Suprapubic skin (tissue), 4 donors: ENCODE measurements at regions not wholly inside any gene's neighbourhood (a gene's known extent, or its start where the extent isn't known, plus 50 kb on each side); places are given as distances from the start of the nearest gene placed in this dataset.

Experiments
- DNase-seq, 2 donors: peaks; one replicate each; pipeline ENCODE4 v3.0.0-alpha.2; 2019; ENCODE audit warnings: low spot score in 2 of 2
- H3K27ac ChIP-seq: fragments of 200-600 bp; sonication (generic); one replicate; pipeline ENCODE4 v1.5.1; 2019
- H3K27me3 ChIP-seq: fragments of 200-600 bp; sonication (generic); one replicate; pipeline ENCODE4 v1.5.1; 2019
- H3K36me3 ChIP-seq: fragments of 200-600 bp; sonication (generic); one replicate; pipeline ENCODE4 v1.5.1; 2019
- H3K4me1 ChIP-seq: fragments of 200-600 bp; sonication (generic); one replicate; pipeline ENCODE4 v1.5.1; 2019
- H3K4me3 ChIP-seq: fragments of 200-600 bp; sonication (generic); one replicate; pipeline ENCODE4 v1.5.1; 2019; ENCODE audit warnings: mild to moderate bottlenecking
- H3K9me3 ChIP-seq: fragments of 200-600 bp; sonication (generic); one replicate; pipeline ENCODE4 v1.5.1; 2019
- EP300 ChIP-seq: sonication (generic); formaldehyde crosslinking; IDR thresholded peaks from one replicate; pipeline ENCODE4 v1.6.1; 2017; ENCODE audit warnings: antibody characterized with exemption
- POLR2A ChIP-seq, 2 donors: fragments of 450-650 bp; IDR thresholded peaks; one replicate each; pipeline ENCODE4 v1.6.1; 2017; ENCODE audit warnings: antibody characterized with exemption in 2 of 2, mild to moderate bottlenecking in 2 of 2, moderate library complexity in 2 of 2
- POLR2AphosphoS5 ChIP-seq, 3 donors: sonication (generic); formaldehyde crosslinking; IDR thresholded peaks; one replicate each; pipeline ENCODE4 v1.6.1; 2017; ENCODE audit warnings: antibody characterized with exemption in 3 of 3
- WGBS: methylation state at CpG from one replicate; pipeline ENCODE4 v1.1.5; 2018; 5-methylcytosine and 5-hydroxymethylcytosine counted together
- TF ChIP-seq, protein P1 (sequence below), 2 donors: fragments of 200-600 bp in 1 of 2; fragments of 450-650 bp in 1 of 2; sonication (generic) in 1 of 2; IDR thresholded peaks; one replicate each; pipeline ENCODE4 v1.5.1; 2016 to 2019; ENCODE audit warnings: antibody characterized with exemption in 2 of 2, mild to moderate bottlenecking in 1 of 2, moderate library complexity in 1 of 2

DNA sequence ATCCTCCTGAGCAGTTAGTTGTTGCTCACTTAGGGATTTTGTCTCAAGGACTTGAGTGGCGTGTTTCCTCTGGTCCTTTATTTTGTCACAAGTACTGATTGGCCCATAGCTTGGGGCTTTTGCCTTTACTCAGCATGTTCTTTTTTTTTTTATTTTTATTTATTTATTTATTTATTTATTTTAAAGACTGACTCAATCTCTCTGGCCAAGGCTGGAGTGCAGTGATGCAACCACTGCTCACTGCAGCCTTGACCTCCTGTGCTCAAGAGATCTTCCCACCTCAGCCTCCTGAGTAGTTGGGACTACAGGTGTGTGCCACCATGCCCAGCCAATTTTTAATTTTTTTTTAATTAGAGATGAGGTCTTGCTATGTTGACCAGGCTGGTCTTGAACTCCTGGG, 223.9 kb upstream of the TPM1 start:
- no peak overlapping the region for H3K4me3 ChIP-seq
- 86% methylated on average over 1 of the region's 1 CpG for WGBS

GRCh38 chr15:62821384-62822131, 221.0 kb upstream of the TPM1 start:
- H3K4me3 ChIP-seq = no peak overlapping the region
- H3K27me3 ChIP-seq = no peaks in the 10 kb centered on the region
- H3K9me3 ChIP-seq = no peaks in the 10 kb centered on the region
- H3K4me1 ChIP-seq = no peaks in the 10 kb centered on the region
- no peak overlapping the region for H3K27ac ChIP-seq
- 94% methylated on average over 10 of the region's 10 CpGs for WGBS
- H3K36me3 ChIP-seq = peaks cover 9% of the 10 kb centered on the region
- no peak for DNase-seq
- no peak for TF ChIP-seq POLR2AphosphoS5 (IDR thresholded peaks at IDR 0.05)
- TF ChIP-seq POLR2A (IDR thresholded peaks at IDR 0.05) = no peak

More for the DNA sequence above, 223.9 kb upstream of the TPM1 start:
- H3K27me3 ChIP-seq = no peaks in the 10 kb centered on the region
- H3K4me1 ChIP-seq = no peaks in the 10 kb centered on the region
- no peaks in the 10 kb centered on the region for H3K9me3 ChIP-seq
- H3K27ac ChIP-seq = no peak overlapping the region
- TF ChIP-seq POLR2A (IDR thresholded peaks at IDR 0.05) (no peak), POLR2AphosphoS5 (IDR thresholded peaks at IDR 0.05) (no peak), EP300 (no peak)
- TF ChIP-seq, protein P1, sequence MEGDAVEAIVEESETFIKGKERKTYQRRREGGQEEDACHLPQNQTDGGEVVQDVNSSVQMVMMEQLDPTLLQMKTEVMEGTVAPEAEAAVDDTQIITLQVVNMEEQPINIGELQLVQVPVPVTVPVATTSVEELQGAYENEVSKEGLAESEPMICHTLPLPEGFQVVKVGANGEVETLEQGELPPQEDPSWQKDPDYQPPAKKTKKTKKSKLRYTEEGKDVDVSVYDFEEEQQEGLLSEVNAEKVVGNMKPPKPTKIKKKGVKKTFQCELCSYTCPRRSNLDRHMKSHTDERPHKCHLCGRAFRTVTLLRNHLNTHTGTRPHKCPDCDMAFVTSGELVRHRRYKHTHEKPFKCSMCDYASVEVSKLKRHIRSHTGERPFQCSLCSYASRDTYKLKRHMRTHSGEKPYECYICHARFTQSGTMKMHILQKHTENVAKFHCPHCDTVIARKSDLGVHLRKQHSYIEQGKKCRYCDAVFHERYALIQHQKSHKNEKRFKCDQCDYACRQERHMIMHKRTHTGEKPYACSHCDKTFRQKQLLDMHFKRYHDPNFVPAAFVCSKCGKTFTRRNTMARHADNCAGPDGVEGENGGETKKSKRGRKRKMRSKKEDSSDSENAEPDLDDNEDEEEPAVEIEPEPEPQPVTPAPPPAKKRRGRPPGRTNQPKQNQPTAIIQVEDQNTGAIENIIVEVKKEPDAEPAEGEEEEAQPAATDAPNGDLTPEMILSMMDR (IDR thresholded peaks at IDR 0.05) = no peak
- H3K36me3 ChIP-seq = peaks cover 9% of the 10 kb centered on the region
- DNase-seq = no peak

GRCh38 chr15:62822228-62822627, 220.3 kb upstream of the TPM1 start:
- no peaks in the 10 kb centered on the region for H3K9me3 ChIP-seq
- no peak for TF ChIP-seq POLR2AphosphoS5 (IDR thresholded peaks at IDR 0.05)
- TF ChIP-seq POLR2A (IDR thresholded peaks at IDR 0.05) = no peak
- TF ChIP-seq EP300 = no peak
- TF ChIP-seq, protein P1 (IDR thresholded peaks at IDR 0.05) = no peak
- H3K27me3 ChIP-seq = no peaks in the 10 kb centered on the region
- no peak overlapping the region for H3K27ac ChIP-seq
- peaks cover 9% of the 10 kb centered on the region for H3K36me3 ChIP-seq
- WGBS = 100% methylated on average over 4 of the region's 4 CpGs
- no peaks in the 10 kb centered on the region for H3K4me1 ChIP-seq
- H3K4me3 ChIP-seq = no peak overlapping the region
- DNase-seq = no peak

DNA sequence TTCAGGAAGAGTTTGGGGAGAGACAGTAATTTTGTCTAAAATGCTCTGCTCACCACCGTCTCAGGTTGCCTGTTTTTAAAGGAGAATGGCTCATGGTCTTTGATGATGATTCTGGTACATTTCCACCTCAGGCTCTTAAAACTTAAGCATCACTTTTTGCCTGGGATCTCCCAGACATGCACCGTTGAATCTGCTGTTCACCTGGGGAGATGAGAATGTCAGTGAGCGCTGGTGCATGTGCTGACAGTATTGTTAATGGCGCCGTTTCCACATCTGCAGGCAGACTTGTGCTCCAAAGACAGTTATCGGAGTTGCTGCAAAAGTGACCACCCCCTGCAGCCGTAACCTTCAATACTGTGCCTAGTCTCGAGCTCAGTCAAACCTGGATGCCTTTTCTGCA, 219.0 kb upstream of the TPM1 start:
- Histone ChIP-seq H3K27me3 (no peaks in the 10 kb centered on the region), H3K9me3 (no peaks in the 10 kb centered on the region), H3K4me3 (no peak overlapping the region), H3K27ac (no peak overlapping the region), H3K4me1 (no peaks in the 10 kb centered on the region), H3K36me3 (peaks cover 9% of the 10 kb centered on the region)
- no peak for DNase-seq
- WGBS = 88% methylated on average over 8 of the region's 8 CpGs
- no peak for TF ChIP-seq EP300
- TF ChIP-seq, protein P1 (IDR thresholded peaks at IDR 0.05) = no peak
- TF ChIP-seq POLR2A (IDR thresholded peaks at IDR 0.05) = no peak
- no peak for TF ChIP-seq POLR2AphosphoS5 (IDR thresholded peaks at IDR 0.05)

- WGBS = 62% methylated on average over 2 of the region's 2 CpGs
- H3K27ac ChIP-seq = no peak overlapping the region
- no peaks in the 10 kb centered on the region for H3K4me1 ChIP-seq
- TF ChIP-seq, protein P1 (IDR thresholded peaks at IDR 0.05) = no peak
- no peak for TF ChIP-seq EP300
- TF ChIP-seq POLR2A (IDR thresholded peaks at IDR 0.05) = no peak
- TF ChIP-seq POLR2AphosphoS5 (IDR thresholded peaks at IDR 0.05) = no peak
- H3K9me3 ChIP-seq = no peaks in the 10 kb centered on the region
- no peaks in the 10 kb centered on the region for H3K27me3 ChIP-seq
- no peak overlapping the region for H3K4me3 ChIP-seq
- no peak for DNase-seq
- peaks cover 7% of the 10 kb centered on the region for H3K36me3 ChIP-seq
Observed at GRCh38 chr15:62824111-62825015, 218.2 kb upstream of the TPM1 start.
